ENCODE measurements at regions not wholly inside any gene's neighbourhood (a gene's known extent, or its start where the extent isn't known, plus 50 kb on each side); places are given as distances from the start of the nearest gene placed in this dataset.
"Not testable (repeated sequence)": the region's sequence is repeated elsewhere in the genome, so short reads cannot be mapped to it uniquely, and the experiment has no call there.

GRCh38 chr1:147061880-147062279 lies 110.4 kb downstream of the PRKAB2 start:
- DNase-seq; H3K56ac ChIP-seq (ENCODE audit: extremely low read depth, insufficient read depth, low read length); H4K20me1 ChIP-seq (ENCODE audit: insufficient read depth, low read length); dilution Hi-C loops (cut with HindIII; ENCODE audit: low sequenced_read_pairs, unreplicated experiment); H3K23ac ChIP-seq (ENCODE audit: low read depth, low read length); H3K14ac ChIP-seq (replicated peaks; ENCODE audit: low read depth, low read length); in situ Hi-C loops (cut with MboI; ENCODE audit: low sequenced_read_pairs); intact Hi-C loops (cut with micrococcal nuclease); H4K8ac ChIP-seq (ENCODE audit: low read depth in 2 of 2, low read length in 2 of 2); ATAC-seq (ENCODE audit: low read depth); BruUV-seq (replicated peaks); H3K9me1 ChIP-seq (ENCODE audit: insufficient read depth, low read length); H3K18ac ChIP-seq (ENCODE audit: low read depth, low read length); H3K27ac ChIP-seq (ENCODE audit: insufficient read depth, low read length); H3K9me3 ChIP-seq (ENCODE audit: control insufficient read depth, insufficient read depth, low read length); H2AK5ac ChIP-seq (ENCODE audit: low read depth, low read length); H2BK120ac ChIP-seq (ENCODE audit: low read depth, low read length); H2AK9ac ChIP-seq (replicated peaks; ENCODE audit: low read depth, low read length, poor library complexity); H2BK20ac ChIP-seq (ENCODE audit: low read depth, low read length); H4K91ac ChIP-seq (ENCODE audit: insufficient read depth, low read depth, low read length); H3K4me1 ChIP-seq (ENCODE audit: control insufficient read depth, insufficient read depth, low read length); H3K4me3 ChIP-seq (ENCODE audit: insufficient read depth, low read depth, low read length); H2AFZ ChIP-seq (replicated peaks; ENCODE audit: low read length, poor library complexity); H3K79me1 ChIP-seq (ENCODE audit: low read depth in 1 of 2, low read length in 2 of 2); H4K5ac ChIP-seq (ENCODE audit: low read depth, low read length); H3K4ac ChIP-seq (ENCODE audit: low read depth, low read length); CTCF ChIA-PET; H3K27me3 ChIP-seq (ENCODE audit: control insufficient read depth, insufficient read depth, low read length); POLR2A ChIA-PET (ENCODE audit: unreplicated experiment); H3K36me3 ChIP-seq (ENCODE audit: control insufficient read depth, insufficient read depth, low read length); H3K4me2 ChIP-seq (ENCODE audit: low read depth, low read length); H2BK15ac ChIP-seq (ENCODE audit: low read depth, low read length); H2BK5ac ChIP-seq (ENCODE audit: low read depth, low read length, poor library complexity, severe bottlenecking); H3K9ac ChIP-seq (ENCODE audit: low read depth, low read length): not testable (repeated sequence)
- WGBS, 2 experiments (ENCODE audit: extremely low coverage in 2 of 2, insufficient read length in 1 of 2) = no CpG with 5 or more reads among the region's 21 CpGs

All from IMR-90 (cell line).